ENCODE measurements at regions not wholly inside any gene's neighbourhood (a gene's known extent, or its start where the extent isn't known, plus 50 kb on each side); places are given as distances from the start of the nearest gene placed in this dataset.

GRCh38 chr11:45568049-45568448 is 97.4 kb downstream of the CHST1 start:
- no peak overlapping the region for H3K9ac ChIP-seq (ENCODE audit: low read depth in 1 of 2, low read length in 2 of 2)
- 79% methylated on average over 4 of the region's 4 CpGs for WGBS
- no peak for DNase-seq (ENCODE audit: low spot score)
- H3K27ac ChIP-seq (ENCODE audit: low read depth in 1 of 2, low read length in 2 of 2): no peak overlapping the region
- no peaks in the 10 kb centered on the region for H3K9me3 ChIP-seq (ENCODE audit: control insufficient read depth in 4 of 4, low read length in 3 of 4)
- H3K4me1 ChIP-seq (ENCODE audit: control insufficient read depth in 4 of 4, insufficient read depth in 4 of 4, low read length in 3 of 4): no peaks in the 10 kb centered on the region
- no peak overlapping the region for H3K4me3 ChIP-seq (ENCODE audit: low read depth in 1 of 3, low read length in 3 of 3)
- H3K36me3 ChIP-seq (ENCODE audit: control insufficient read depth in 4 of 4, insufficient read depth in 3 of 4, low read depth in 1 of 4, low read length in 3 of 4): no peaks in the 10 kb centered on the region
- H3K27me3 ChIP-seq (ENCODE audit: control insufficient read depth in 4 of 4, insufficient read depth in 4 of 4, low read length in 3 of 4): peaks cover 0 to 2% (median 0%) of the 10 kb centered on the region in 4 donors
- TF ChIP-seq SP1 (IDR thresholded peaks at IDR 0.05): no peak
- no peak for TF ChIP-seq GABPA (IDR thresholded peaks at IDR 0.05 in 1 of 2, conservative IDR thresholded peaks at IDR 0.05 in 1 of 2)
- TF ChIP-seq FOXA1 (IDR thresholded peaks at IDR 0.05): no peak
- no peak for TF ChIP-seq ZBTB33 (IDR thresholded peaks at IDR 0.05)

- no peak overlapping the region for H3K27ac ChIP-seq (ENCODE audit: low read depth in 1 of 2, low read length in 2 of 2)
- H3K27me3 ChIP-seq (ENCODE audit: control insufficient read depth in 4 of 4, insufficient read depth in 4 of 4, low read length in 3 of 4): peaks cover 0 to 2% (median 0%) of the 10 kb centered on the region in 4 donors
- TF ChIP-seq RAD21 (IDR thresholded peaks at IDR 0.05) (no peak), JUND (IDR thresholded peaks at IDR 0.05) (no peak), FOXA2 (IDR thresholded peaks at IDR 0.05) (no peak), TAF1 (conservative IDR thresholded peaks at IDR 0.05) (no peak), ZBTB33 (IDR thresholded peaks at IDR 0.05) (no peak), NR2F2 (IDR thresholded peaks at IDR 0.05) (no peak), HNF4G (IDR thresholded peaks at IDR 0.05) (no peak), MAX (IDR thresholded peaks at IDR 0.05) (no peak), GABPA (IDR thresholded peaks at IDR 0.05 in 1 of 2, conservative IDR thresholded peaks at IDR 0.05 in 1 of 2) (no peak), FOXA1 (IDR thresholded peaks at IDR 0.05) (no peak), REST (IDR thresholded peaks at IDR 0.05) (no peak), YY1 (IDR thresholded peaks at IDR 0.05) (no peak), SP1 (IDR thresholded peaks at IDR 0.05) (no peak)
- TF ChIP-seq, protein P1, sequence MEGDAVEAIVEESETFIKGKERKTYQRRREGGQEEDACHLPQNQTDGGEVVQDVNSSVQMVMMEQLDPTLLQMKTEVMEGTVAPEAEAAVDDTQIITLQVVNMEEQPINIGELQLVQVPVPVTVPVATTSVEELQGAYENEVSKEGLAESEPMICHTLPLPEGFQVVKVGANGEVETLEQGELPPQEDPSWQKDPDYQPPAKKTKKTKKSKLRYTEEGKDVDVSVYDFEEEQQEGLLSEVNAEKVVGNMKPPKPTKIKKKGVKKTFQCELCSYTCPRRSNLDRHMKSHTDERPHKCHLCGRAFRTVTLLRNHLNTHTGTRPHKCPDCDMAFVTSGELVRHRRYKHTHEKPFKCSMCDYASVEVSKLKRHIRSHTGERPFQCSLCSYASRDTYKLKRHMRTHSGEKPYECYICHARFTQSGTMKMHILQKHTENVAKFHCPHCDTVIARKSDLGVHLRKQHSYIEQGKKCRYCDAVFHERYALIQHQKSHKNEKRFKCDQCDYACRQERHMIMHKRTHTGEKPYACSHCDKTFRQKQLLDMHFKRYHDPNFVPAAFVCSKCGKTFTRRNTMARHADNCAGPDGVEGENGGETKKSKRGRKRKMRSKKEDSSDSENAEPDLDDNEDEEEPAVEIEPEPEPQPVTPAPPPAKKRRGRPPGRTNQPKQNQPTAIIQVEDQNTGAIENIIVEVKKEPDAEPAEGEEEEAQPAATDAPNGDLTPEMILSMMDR (IDR thresholded peaks at IDR 0.05; ENCODE audit: low read depth, low read length, missing input control): no peak
- no peak overlapping the region for H3K9ac ChIP-seq (ENCODE audit: low read depth in 1 of 2, low read length in 2 of 2)
- H3K4me3 ChIP-seq (ENCODE audit: low read depth in 1 of 3, low read length in 3 of 3): no peak overlapping the region
- no peaks in the 10 kb centered on the region for H3K9me3 ChIP-seq (ENCODE audit: control insufficient read depth in 4 of 4, low read length in 3 of 4)
- H3K36me3 ChIP-seq (ENCODE audit: control insufficient read depth in 4 of 4, insufficient read depth in 3 of 4, low read depth in 1 of 4, low read length in 3 of 4): no peaks in the 10 kb centered on the region
- WGBS: 79% methylated on average over 4 of the region's 4 CpGs
- DNase-seq (ENCODE audit: low spot score): no peak
- H3K4me1 ChIP-seq (ENCODE audit: control insufficient read depth in 4 of 4, insufficient read depth in 4 of 4, low read length in 3 of 4): no peaks in the 10 kb centered on the region
Measured at GRCh38 chr11:45565446-45565988, 99.9 kb downstream of the CHST1 start.

All from liver (tissue), 8 donors.